ENCODE measurements at regions not wholly inside any gene's neighbourhood (a gene's known extent, or its start where the extent isn't known, plus 50 kb on each side); places are given as distances from the start of the nearest gene placed in this dataset.

DNA sequence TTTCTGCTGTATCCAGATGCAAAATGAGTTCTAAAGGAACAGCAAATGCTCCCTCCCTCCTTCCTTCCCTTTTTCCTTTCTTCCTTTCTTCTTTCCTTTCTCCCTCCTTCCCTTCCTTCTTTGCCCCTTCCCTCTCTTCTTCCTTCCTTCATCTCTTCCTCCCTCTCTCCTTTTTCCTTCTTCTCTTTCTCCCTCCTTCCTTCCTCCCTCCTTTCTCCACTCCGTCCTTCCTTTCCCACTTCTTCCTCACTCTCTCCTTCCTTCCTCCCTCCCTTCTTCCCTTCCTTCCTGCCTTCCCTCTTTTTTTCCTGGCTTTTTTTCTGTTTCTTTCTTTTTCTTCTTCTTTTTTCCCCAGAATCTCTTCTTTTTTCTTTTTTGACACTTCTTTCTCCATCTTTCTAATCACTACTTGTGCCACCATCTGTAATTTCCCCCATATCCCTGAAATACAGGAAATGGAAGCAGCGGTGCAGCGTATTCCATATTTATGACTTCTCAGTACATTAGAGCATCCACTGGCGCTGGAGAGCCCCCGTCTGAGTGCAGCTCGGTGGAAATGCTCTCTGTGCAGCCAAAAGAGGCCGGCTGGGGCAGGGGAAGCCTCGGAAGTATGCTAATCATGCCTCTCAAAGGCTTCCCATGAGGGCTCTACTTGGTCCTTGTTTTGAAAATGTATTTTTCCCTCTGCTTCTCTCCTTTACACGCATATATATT is 275.6 kb downstream of the TSHZ3 start:
- 29 to 36% methylated on average over 9 of the region's 9 CpGs for WGBS, 2 donors
- H3K36me3 ChIP-seq = no peaks in the 10 kb centered on the region
- intact Hi-C loops (cut with DNase I) = no loop called here
- no peak overlapping the region for H3K27ac ChIP-seq
- no peak overlapping the region for H3K4me3 ChIP-seq
- DNase-seq = no peak
- TF ChIP-seq, protein P1, sequence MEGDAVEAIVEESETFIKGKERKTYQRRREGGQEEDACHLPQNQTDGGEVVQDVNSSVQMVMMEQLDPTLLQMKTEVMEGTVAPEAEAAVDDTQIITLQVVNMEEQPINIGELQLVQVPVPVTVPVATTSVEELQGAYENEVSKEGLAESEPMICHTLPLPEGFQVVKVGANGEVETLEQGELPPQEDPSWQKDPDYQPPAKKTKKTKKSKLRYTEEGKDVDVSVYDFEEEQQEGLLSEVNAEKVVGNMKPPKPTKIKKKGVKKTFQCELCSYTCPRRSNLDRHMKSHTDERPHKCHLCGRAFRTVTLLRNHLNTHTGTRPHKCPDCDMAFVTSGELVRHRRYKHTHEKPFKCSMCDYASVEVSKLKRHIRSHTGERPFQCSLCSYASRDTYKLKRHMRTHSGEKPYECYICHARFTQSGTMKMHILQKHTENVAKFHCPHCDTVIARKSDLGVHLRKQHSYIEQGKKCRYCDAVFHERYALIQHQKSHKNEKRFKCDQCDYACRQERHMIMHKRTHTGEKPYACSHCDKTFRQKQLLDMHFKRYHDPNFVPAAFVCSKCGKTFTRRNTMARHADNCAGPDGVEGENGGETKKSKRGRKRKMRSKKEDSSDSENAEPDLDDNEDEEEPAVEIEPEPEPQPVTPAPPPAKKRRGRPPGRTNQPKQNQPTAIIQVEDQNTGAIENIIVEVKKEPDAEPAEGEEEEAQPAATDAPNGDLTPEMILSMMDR (IDR thresholded peaks at IDR 0.05) = no peak
- TF ChIP-seq POLR2A (IDR thresholded peaks at IDR 0.05) = no peak
- no peaks in the 10 kb centered on the region for H3K9me3 ChIP-seq
- no peaks in the 10 kb centered on the region for H3K4me1 ChIP-seq
- H3K27me3 ChIP-seq = peaks cover 0 to 16% (median 0%) of the 10 kb centered on the region in 4 donors

DNA sequence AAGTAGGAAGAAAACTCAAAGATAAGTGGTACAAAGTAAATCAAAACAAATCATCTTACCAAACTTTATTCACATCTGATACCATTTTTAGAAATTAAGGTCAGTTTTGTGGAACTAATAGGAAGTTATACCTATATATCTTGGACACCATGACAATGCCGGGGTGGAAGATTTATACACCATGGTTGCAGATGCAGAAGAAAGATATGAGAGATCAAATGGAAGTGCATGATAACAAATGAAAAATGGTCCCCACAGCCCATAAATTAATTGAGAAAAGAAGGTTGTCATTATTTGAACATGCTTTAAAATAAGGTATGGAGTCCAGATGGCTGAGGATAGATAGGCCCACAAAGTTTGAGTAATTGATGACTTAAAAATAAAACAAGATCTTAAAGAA is 276.8 kb downstream of the TSHZ3 start:
- H3K27me3 ChIP-seq = peaks cover 0 to 16% (median 0%) of the 10 kb centered on the region in 4 donors
- no peak for DNase-seq
- no peak overlapping the region for H3K4me3 ChIP-seq
- H3K9me3 ChIP-seq = no peaks in the 10 kb centered on the region
- intact Hi-C loops (cut with DNase I) = no loop called here
- no peaks in the 10 kb centered on the region for H3K36me3 ChIP-seq
- TF ChIP-seq POLR2A (IDR thresholded peaks at IDR 0.05) = no peak
- TF ChIP-seq, protein P1 (IDR thresholded peaks at IDR 0.05) = no peak
- H3K27ac ChIP-seq = no peak overlapping the region
- H3K4me1 ChIP-seq = no peaks in the 10 kb centered on the region
- WGBS, 2 donors = 66 to 74% methylated on average over 1 of the region's 1 CpG

DNA sequence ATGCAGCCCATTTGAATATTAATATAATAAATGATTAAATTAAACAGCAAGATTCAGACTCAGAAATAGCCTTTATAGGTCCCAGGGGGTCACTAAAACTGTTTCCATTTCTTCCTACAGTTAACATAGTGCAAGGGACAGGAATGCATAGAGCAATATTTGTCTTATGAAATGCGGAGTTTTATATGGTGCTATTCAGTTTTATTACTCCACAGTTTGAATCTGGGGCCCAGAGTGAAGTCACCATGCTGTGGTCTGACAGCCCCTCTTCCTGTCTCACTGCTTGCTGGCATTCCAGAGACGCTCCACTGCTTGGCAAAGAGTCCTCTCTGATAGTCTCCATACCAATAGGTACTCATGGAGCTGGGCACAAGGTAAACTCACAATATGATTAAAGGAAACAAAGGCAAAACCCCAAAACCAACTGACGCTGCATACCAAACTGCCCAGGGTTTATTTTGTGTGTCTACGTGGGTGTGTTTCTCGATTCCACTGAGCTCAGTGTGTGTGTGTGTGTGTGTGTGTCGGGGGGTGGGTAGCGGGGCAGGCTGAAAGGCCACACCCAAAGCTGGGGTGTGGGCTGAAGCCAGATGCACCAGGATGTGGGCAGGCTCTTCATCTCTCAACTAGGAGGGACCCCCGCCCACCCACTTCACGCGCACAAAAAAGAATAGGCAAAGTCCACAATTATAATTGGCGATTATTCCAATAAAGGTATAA is 277.9 kb downstream of the TSHZ3 start:
- Histone ChIP-seq H3K4me1 (no peaks in the 10 kb centered on the region), H3K27ac (no peak overlapping the region), H3K4me3 (no peak overlapping the region), H3K36me3 (no peaks in the 10 kb centered on the region), H3K27me3 (peaks cover 0 to 16% (median 0%) of the 10 kb centered on the region in 4 donors), H3K9me3 (no peaks in the 10 kb centered on the region)
- no peak for DNase-seq
- intact Hi-C loops (cut with DNase I) = no loop called here
- TF ChIP-seq, protein P1 (IDR thresholded peaks at IDR 0.05) = no peak
- TF ChIP-seq POLR2A (IDR thresholded peaks at IDR 0.05) = no peak
- 44 to 73% methylated on average over 11 of the region's 11 CpGs for WGBS, 2 donors

DNA sequence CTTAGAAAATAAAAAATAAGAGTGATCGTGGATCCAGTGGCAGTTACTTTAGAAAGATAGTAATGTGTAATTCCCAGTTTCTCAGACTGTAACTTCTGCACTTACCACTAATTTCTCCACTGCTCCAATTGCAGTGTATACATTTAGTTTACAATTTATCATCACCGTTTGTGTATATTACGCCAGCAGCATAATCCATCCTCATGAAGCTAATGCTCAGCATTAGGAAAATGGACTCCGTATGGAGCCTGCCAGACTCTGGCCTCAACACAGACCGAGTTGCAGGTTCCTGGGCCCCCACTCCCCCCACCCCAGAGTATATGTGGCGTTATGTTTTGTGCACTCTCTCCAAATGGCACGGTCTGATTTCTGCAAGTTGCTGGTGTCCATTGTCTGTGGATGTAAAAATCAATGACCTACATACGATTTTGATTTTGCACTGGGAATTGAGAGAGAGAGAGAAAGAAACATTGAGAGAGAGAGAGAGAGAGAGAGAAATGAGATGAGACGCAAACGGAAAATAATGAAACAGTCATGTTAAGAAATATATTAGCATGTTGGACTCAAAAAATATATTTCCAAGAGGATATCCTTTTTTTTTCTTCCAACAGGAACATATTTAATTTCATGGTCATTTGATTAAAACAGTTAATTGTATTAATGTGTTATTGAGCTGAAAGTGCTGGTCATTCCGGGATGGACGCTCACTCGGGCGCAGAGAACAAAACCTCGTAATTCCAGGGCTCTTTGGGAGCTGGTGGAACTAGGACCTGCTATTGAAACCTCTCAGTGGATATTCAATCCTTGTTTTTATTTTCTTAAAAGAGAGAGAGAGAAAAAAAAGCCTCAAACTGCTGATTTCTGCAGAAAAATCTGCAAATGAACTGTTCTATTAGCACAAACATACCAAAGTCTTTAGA is 278.8 kb downstream of the TSHZ3 start:
- Histone ChIP-seq H3K4me1 (no peaks in the 10 kb centered on the region), H3K36me3 (no peaks in the 10 kb centered on the region), H3K4me3 (no peak overlapping the region), H3K27me3 (peaks cover 0 to 16% (median 0%) of the 10 kb centered on the region in 4 donors), H3K9me3 (no peaks in the 10 kb centered on the region), H3K27ac (no peak overlapping the region)
- TF ChIP-seq POLR2A (IDR thresholded peaks at IDR 0.05) = no peak
- TF ChIP-seq, protein P1 (IDR thresholded peaks at IDR 0.05) = no peak
- no peak for DNase-seq
- intact Hi-C loops (cut with DNase I) = no loop called here
- 70 to 76% methylated on average over 12 to 15 of the region's 15 CpGs for WGBS, 2 donors
